Muscle of back (tissue), 3 donors: ENCODE measurements at regions not wholly inside any gene's neighbourhood (a gene's known extent, or its start where the extent isn't known, plus 50 kb on each side); places are given as distances from the start of the nearest gene placed in this dataset.
"Not testable (repeated sequence)": the region's sequence is repeated elsewhere in the genome, so short reads cannot be mapped to it uniquely, and the experiment has no call there.

Experiments used
- DNase-seq, 3 donors: peaks; one replicate each; pipeline versions ENCODE4 v3.0.0 to v3.0.0-alpha.2; 2013

GRCh38 chr6:85751374-85752055 lies 108.8 kb upstream of the SYNCRIP start:
- no peak for DNase-seq

- not testable (repeated sequence) for DNase-seq
These were observed 107.5 kb upstream of the SYNCRIP start for GRCh38 chr6:85750146-85750545.

GRCh38 chr6:85749236-85749635 lies 106.5 kb upstream of the SYNCRIP start:
- no peak for DNase-seq

GRCh38 chr6:85747666-85748065 lies 105.0 kb upstream of the SYNCRIP start:
- no peak for DNase-seq

- DNase-seq: no peak
These were observed 104.4 kb upstream of the SYNCRIP start for GRCh38 chr6:85747093-85747492.

- no peak for DNase-seq
These were observed 101.8 kb upstream of the SYNCRIP start for GRCh38 chr6:85744433-85744970.

- no peak for DNase-seq
These were observed 83.5 kb upstream of the SYNCRIP start for GRCh38 chr6:85726206-85726605.

GRCh38 chr6:85715797-85716196 lies 73.1 kb upstream of the SYNCRIP start:
- no peak for DNase-seq

GRCh38 chr6:85714893-85715530 lies 72.3 kb upstream of the SYNCRIP start:
- DNase-seq: no peak

- DNase-seq: no peak
These were observed 69.7 kb upstream of the SYNCRIP start for GRCh38 chr6:85712346-85712745.

GRCh38 chr6:85707515-85708145 lies 64.9 kb upstream of the SYNCRIP start:
- not testable (repeated sequence) for DNase-seq

GRCh38 chr6:85706272-85706671 lies 63.6 kb upstream of the SYNCRIP start:
- DNase-seq: no peak

- no peak for DNase-seq
These were observed 62.5 kb upstream of the SYNCRIP start for GRCh38 chr6:85705220-85705619.

- DNase-seq: no peak
These were observed 60.7 kb upstream of the SYNCRIP start for GRCh38 chr6:85703406-85703805.
